Loucy (cell line): ENCODE measurements at regions not wholly inside any gene's neighbourhood (a gene's known extent, or its start where the extent isn't known, plus 50 kb on each side); places are given as distances from the start of the nearest gene placed in this dataset.

Experiments
- H2AFZ ChIP-seq: fragments of 200-600 bp; sonication (generic); 2 replicates; pipeline ENCODE4 v1.6.0; 2016; ENCODE audit warnings: antibody characterized with exemption, mild to moderate bottlenecking, low read length, moderate library complexity
- H3F3A ChIP-seq: fragments of 200-600 bp; 2 replicates; pipeline ENCODE4 v1.6.0; 2016; ENCODE audit warnings: antibody characterized with exemption, low read depth, mild to moderate bottlenecking
- H3K27me3 ChIP-seq: fragments of 200-600 bp; sonication (generic); 2 replicates; pipeline ENCODE4 v1.6.1; 2014; ENCODE audit warnings: low read length, mild to moderate bottlenecking; ENCODE audit not compliant: insufficient read depth, poor library complexity, severe bottlenecking
- H3K36me3 ChIP-seq: fragments of 200-600 bp; sonication (generic); 2 replicates; pipeline ENCODE4 v1.6.1; 2016; ENCODE audit warnings: low read length; ENCODE audit not compliant: insufficient read depth
- H3K4me1 ChIP-seq: fragments of 200-600 bp; sonication (generic); 2 replicates; pipeline ENCODE4 v1.5.1; 2014; ENCODE audit warnings: low read length, mild to moderate bottlenecking; ENCODE audit not compliant: insufficient read depth, poor library complexity, severe bottlenecking
- H3K4me2 ChIP-seq: fragments of 200-600 bp; sonication (generic); 2 replicates; pipeline ENCODE4 v1.6.0; 2014; ENCODE audit warnings: antibody characterized with exemption, low read length, low read depth, mild to moderate bottlenecking; ENCODE audit not compliant: poor library complexity, severe bottlenecking
- H3K4me3 ChIP-seq: fragments of 200-600 bp; sonication (generic); 2 replicates; pipeline ENCODE4 v1.5.1; 2014; ENCODE audit warnings: low read length, mild to moderate bottlenecking, mixed read lengths; ENCODE audit not compliant: poor library complexity, severe bottlenecking
- H3K79me2 ChIP-seq: fragments of 200-600 bp; sonication (generic); 2 replicates; pipeline ENCODE4 v1.6.1; 2014; ENCODE audit warnings: low read length; ENCODE audit not compliant: insufficient read depth
- H3K9ac ChIP-seq: fragments of 200-600 bp; sonication (generic); 2 replicates; pipeline ENCODE4 v1.6.0; 2014; ENCODE audit warnings: mild to moderate bottlenecking, low read depth, low read length, moderate library complexity; ENCODE audit not compliant: poor library complexity, severe bottlenecking
- H3K9me2 ChIP-seq: fragments of 200-600 bp; sonication (generic); replicated peaks from 2 replicates; pipeline ENCODE4 v1.6.1; 2016; ENCODE audit warnings: low read depth, low read length, mixed read lengths
- H3K9me3 ChIP-seq: fragments of 200-600 bp; sonication (generic); 2 replicates; pipeline ENCODE4 v1.6.1; 2014; ENCODE audit warnings: mild to moderate bottlenecking, antibody characterized with exemption, low read length, low read depth; ENCODE audit not compliant: insufficient read depth
- H4K20me1 ChIP-seq: fragments of 200-600 bp; sonication (generic); 2 replicates; pipeline ENCODE4 v1.6.0; 2014; ENCODE audit warnings: antibody characterized with exemption, low read length, mild to moderate bottlenecking; ENCODE audit not compliant: insufficient read depth, poor library complexity, severe bottlenecking
- CTCF ChIP-seq: fragments of 200-600 bp; sonication (generic); conservative IDR thresholded peaks from 2 replicates; pipeline ENCODE4 v1.5.1; 2014; ENCODE audit warnings: mild to moderate bottlenecking, antibody characterized with exemption, low read length
- EZH2phosphoT487 ChIP-seq: fragments of 200-600 bp; IDR thresholded peaks from 2 replicates; pipeline ENCODE4 v1.6.1; 2018; ENCODE audit warnings: antibody characterized with exemption, mild to moderate bottlenecking, moderate library complexity, borderline replicate concordance

GRCh38 chr11:70548976-70549375 lies 150.6 kb downstream of the CTTN start:
- H3K79me2 ChIP-seq: no peaks in the 10 kb centered on the region
- no peak overlapping the region for H3K4me2 ChIP-seq
- no peak overlapping the region for H3K4me3 ChIP-seq
- peaks cover 7% of the 10 kb centered on the region; the same call in 1 of the 2 replicates for H3K9me3 ChIP-seq
- no peak overlapping the region for H2AFZ ChIP-seq
- TF ChIP-seq CTCF: no peak
- no peak for TF ChIP-seq EZH2phosphoT487
- H3K9me2 ChIP-seq: no peaks in the 10 kb centered on the region
- H3K9ac ChIP-seq: no peak overlapping the region
- H3F3A ChIP-seq: no peaks in the 10 kb centered on the region
- no peaks in the 10 kb centered on the region for H3K36me3 ChIP-seq
- H3K4me1 ChIP-seq: no peaks in the 10 kb centered on the region
- no peaks in the 10 kb centered on the region for H4K20me1 ChIP-seq
- H3K27me3 ChIP-seq: no peaks in the 10 kb centered on the region

- H3K4me3 ChIP-seq: no peak overlapping the region
- peaks cover 7% of the 10 kb centered on the region; the same call in 1 of the 2 replicates for H3K9me3 ChIP-seq
- no peaks in the 10 kb centered on the region for H3K4me1 ChIP-seq
- no peaks in the 10 kb centered on the region for H3K27me3 ChIP-seq
- no peak overlapping the region for H2AFZ ChIP-seq
- no peak overlapping the region for H3K4me2 ChIP-seq
- no peaks in the 10 kb centered on the region for H3K79me2 ChIP-seq
- no peaks in the 10 kb centered on the region for H3K36me3 ChIP-seq
- H3F3A ChIP-seq: no peaks in the 10 kb centered on the region
- no peaks in the 10 kb centered on the region for H4K20me1 ChIP-seq
- TF ChIP-seq EZH2phosphoT487: no peak
- no peak for TF ChIP-seq CTCF
- no peaks in the 10 kb centered on the region for H3K9me2 ChIP-seq
- H3K9ac ChIP-seq: no peak overlapping the region
These were observed 151.1 kb downstream of the CTTN start for GRCh38 chr11:70549386-70549785.

- TF ChIP-seq CTCF: no peak
- TF ChIP-seq EZH2phosphoT487: no peak
- H3K4me1 ChIP-seq: no peaks in the 10 kb centered on the region
- no peak overlapping the region for H2AFZ ChIP-seq
- H3F3A ChIP-seq: no peaks in the 10 kb centered on the region
- H3K4me2 ChIP-seq: no peak overlapping the region
- H3K36me3 ChIP-seq: no peaks in the 10 kb centered on the region
- H4K20me1 ChIP-seq: no peaks in the 10 kb centered on the region
- H3K27me3 ChIP-seq: no peaks in the 10 kb centered on the region
- H3K4me3 ChIP-seq: no peak overlapping the region
- H3K79me2 ChIP-seq: no peaks in the 10 kb centered on the region
- H3K9ac ChIP-seq: no peak overlapping the region
- peaks cover 7% of the 10 kb centered on the region; the same call in 1 of the 2 replicates for H3K9me3 ChIP-seq
- no peaks in the 10 kb centered on the region for H3K9me2 ChIP-seq
These were observed 151.5 kb downstream of the CTTN start for GRCh38 chr11:70549796-70550195.
